ENCODE measurements at regions not wholly inside any gene's neighbourhood (a gene's known extent, or its start where the extent isn't known, plus 50 kb on each side); places are given as distances from the start of the nearest gene placed in this dataset.

DNA sequence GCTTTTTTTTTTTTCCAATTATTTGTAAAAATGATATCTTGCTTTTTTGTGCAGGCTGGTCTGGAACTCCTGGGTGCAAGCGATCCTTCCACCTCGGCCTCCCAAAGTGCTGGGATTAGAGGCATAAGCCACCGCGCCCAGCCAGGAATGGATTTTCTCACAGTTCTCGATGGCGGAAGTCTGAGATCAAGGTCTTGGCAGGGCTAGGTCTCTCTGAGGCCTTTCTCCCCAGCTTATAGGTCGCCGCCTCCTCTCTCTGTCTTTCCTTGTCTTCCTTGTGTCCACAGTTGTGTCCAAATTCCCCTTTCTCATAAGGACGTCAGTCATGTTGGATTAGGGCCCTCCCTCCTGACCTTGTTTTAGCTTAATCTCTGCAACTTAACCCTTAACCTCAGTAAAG, 200.5 kb downstream of the UQCRFS1 start (continued):
- TF ChIP-seq, protein P1, sequence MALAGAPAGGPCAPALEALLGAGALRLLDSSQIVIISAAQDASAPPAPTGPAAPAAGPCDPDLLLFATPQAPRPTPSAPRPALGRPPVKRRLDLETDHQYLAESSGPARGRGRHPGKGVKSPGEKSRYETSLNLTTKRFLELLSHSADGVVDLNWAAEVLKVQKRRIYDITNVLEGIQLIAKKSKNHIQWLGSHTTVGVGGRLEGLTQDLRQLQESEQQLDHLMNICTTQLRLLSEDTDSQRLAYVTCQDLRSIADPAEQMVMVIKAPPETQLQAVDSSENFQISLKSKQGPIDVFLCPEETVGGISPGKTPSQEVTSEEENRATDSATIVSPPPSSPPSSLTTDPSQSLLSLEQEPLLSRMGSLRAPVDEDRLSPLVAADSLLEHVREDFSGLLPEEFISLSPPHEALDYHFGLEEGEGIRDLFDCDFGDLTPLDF (CRISPR knock-in tag; IDR thresholded peaks at IDR 0.05) = no peak
- TF ChIP-seq TP53 (CRISPR knock-in tag; IDR thresholded peaks at IDR 0.05) = no peak
- no peak for TF ChIP-seq IRF2 (CRISPR knock-in tag; IDR thresholded peaks at IDR 0.05; ENCODE audit: borderline replicate concordance, low read depth)
- TF ChIP-seq, protein P2, sequence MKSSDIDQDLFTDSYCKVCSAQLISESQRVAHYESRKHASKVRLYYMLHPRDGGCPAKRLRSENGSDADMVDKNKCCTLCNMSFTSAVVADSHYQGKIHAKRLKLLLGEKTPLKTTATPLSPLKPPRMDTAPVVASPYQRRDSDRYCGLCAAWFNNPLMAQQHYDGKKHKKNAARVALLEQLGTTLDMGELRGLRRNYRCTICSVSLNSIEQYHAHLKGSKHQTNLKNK (CRISPR knock-in tag; IDR thresholded peaks at IDR 0.05) = no peak
- TF ChIP-seq, protein P3, sequence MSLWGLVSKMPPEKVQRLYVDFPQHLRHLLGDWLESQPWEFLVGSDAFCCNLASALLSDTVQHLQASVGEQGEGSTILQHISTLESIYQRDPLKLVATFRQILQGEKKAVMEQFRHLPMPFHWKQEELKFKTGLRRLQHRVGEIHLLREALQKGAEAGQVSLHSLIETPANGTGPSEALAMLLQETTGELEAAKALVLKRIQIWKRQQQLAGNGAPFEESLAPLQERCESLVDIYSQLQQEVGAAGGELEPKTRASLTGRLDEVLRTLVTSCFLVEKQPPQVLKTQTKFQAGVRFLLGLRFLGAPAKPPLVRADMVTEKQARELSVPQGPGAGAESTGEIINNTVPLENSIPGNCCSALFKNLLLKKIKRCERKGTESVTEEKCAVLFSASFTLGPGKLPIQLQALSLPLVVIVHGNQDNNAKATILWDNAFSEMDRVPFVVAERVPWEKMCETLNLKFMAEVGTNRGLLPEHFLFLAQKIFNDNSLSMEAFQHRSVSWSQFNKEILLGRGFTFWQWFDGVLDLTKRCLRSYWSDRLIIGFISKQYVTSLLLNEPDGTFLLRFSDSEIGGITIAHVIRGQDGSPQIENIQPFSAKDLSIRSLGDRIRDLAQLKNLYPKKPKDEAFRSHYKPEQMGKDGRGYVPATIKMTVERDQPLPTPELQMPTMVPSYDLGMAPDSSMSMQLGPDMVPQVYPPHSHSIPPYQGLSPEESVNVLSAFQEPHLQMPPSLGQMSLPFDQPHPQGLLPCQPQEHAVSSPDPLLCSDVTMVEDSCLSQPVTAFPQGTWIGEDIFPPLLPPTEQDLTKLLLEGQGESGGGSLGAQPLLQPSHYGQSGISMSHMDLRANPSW (CRISPR knock-in tag; conservative IDR thresholded peaks at IDR 0.05; ENCODE audit: low read depth) = no peak
- TF ChIP-seq NR3C1 (CRISPR knock-in tag; conservative IDR thresholded peaks at IDR 0.05; ENCODE audit: low read depth) = no peak
- no peak for TF ChIP-seq PRRX2 (CRISPR knock-in tag; IDR thresholded peaks at IDR 0.05)
- TF ChIP-seq, protein P4, sequence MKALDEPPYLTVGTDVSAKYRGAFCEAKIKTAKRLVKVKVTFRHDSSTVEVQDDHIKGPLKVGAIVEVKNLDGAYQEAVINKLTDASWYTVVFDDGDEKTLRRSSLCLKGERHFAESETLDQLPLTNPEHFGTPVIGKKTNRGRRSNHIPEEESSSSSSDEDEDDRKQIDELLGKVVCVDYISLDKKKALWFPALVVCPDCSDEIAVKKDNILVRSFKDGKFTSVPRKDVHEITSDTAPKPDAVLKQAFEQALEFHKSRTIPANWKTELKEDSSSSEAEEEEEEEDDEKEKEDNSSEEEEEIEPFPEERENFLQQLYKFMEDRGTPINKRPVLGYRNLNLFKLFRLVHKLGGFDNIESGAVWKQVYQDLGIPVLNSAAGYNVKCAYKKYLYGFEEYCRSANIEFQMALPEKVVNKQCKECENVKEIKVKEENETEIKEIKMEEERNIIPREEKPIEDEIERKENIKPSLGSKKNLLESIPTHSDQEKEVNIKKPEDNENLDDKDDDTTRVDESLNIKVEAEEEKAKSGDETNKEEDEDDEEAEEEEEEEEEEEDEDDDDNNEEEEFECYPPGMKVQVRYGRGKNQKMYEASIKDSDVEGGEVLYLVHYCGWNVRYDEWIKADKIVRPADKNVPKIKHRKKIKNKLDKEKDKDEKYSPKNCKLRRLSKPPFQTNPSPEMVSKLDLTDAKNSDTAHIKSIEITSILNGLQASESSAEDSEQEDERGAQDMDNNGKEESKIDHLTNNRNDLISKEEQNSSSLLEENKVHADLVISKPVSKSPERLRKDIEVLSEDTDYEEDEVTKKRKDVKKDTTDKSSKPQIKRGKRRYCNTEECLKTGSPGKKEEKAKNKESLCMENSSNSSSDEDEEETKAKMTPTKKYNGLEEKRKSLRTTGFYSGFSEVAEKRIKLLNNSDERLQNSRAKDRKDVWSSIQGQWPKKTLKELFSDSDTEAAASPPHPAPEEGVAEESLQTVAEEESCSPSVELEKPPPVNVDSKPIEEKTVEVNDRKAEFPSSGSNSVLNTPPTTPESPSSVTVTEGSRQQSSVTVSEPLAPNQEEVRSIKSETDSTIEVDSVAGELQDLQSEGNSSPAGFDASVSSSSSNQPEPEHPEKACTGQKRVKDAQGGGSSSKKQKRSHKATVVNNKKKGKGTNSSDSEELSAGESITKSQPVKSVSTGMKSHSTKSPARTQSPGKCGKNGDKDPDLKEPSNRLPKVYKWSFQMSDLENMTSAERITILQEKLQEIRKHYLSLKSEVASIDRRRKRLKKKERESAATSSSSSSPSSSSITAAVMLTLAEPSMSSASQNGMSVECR (CRISPR knock-in tag; IDR thresholded peaks at IDR 0.05; ENCODE audit: borderline replicate concordance) = no peak
- TF ChIP-seq, protein P5, sequence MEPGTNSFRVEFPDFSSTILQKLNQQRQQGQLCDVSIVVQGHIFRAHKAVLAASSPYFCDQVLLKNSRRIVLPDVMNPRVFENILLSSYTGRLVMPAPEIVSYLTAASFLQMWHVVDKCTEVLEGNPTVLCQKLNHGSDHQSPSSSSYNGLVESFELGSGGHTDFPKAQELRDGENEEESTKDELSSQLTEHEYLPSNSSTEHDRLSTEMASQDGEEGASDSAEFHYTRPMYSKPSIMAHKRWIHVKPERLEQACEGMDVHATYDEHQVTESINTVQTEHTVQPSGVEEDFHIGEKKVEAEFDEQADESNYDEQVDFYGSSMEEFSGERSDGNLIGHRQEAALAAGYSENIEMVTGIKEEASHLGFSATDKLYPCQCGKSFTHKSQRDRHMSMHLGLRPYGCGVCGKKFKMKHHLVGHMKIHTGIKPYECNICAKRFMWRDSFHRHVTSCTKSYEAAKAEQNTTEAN (CRISPR knock-in tag; IDR thresholded peaks at IDR 0.05) = no peak

DNA sequence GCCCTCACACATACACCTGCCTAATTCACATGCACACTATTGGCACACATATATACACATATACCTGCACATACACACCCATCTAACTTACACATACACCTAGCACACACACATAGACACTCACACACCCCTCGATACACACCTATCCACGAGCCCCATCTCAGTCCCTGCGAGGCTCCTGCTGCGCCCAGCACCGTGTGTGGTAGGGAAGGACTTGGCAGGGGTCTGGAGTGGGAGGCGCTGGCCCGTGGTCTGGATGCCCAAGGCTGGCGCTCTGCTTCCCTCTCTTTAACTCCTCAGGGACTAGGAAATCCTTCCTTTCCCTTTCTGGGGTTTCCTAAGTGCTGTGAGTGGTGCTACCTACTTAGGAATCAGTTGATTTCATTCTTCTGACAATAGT, 202.7 kb downstream of the UQCRFS1 start:
- H3K4me1 Mint-ChIP-seq = peaks cover 19% of the 10 kb centered on the region
- CTCF ChIA-PET = no interaction called here
- peaks cover 7% of the 10 kb centered on the region for H3K27me3 Mint-ChIP-seq (ENCODE audit: low read depth)
- ATAC-seq = no peak
- no peak overlapping the region for H3K4me3 Mint-ChIP-seq
- H3K36me3 Mint-ChIP-seq = no peaks in the 10 kb centered on the region
- no peak for DNase-seq (ENCODE audit: low spot score)
- POLR2A ChIA-PET = no interaction called here
- H3K9me3 Mint-ChIP-seq = no peaks in the 10 kb centered on the region
- H3K27ac Mint-ChIP-seq = no peak overlapping the region
- TF ChIP-seq, protein P6, sequence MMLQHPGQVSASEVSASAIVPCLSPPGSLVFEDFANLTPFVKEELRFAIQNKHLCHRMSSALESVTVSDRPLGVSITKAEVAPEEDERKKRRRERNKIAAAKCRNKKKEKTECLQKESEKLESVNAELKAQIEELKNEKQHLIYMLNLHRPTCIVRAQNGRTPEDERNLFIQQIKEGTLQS (CRISPR knock-in tag; conservative IDR thresholded peaks at IDR 0.05) = no peak
- TF ChIP-seq MXD4 (CRISPR knock-in tag; IDR thresholded peaks at IDR 0.05; ENCODE audit: borderline replicate concordance) (no peak), TP53 (CRISPR knock-in tag; IDR thresholded peaks at IDR 0.05) (no peak), RELA (CRISPR knock-in tag; IDR thresholded peaks at IDR 0.05; ENCODE audit: borderline replicate concordance) (no peak), NR2C2 (CRISPR knock-in tag; IDR thresholded peaks at IDR 0.05) (no peak), EMX1 (CRISPR knock-in tag; IDR thresholded peaks at IDR 0.05) (no peak), ZNF317 (CRISPR knock-in tag; IDR thresholded peaks at IDR 0.05; ENCODE audit: borderline replicate concordance, low read depth) (no peak), GRHL2 (CRISPR knock-in tag; IDR thresholded peaks at IDR 0.05; ENCODE audit: insufficient replicate concordance, severe bottlenecking) (no peak)
- TF ChIP-seq, protein P7, sequence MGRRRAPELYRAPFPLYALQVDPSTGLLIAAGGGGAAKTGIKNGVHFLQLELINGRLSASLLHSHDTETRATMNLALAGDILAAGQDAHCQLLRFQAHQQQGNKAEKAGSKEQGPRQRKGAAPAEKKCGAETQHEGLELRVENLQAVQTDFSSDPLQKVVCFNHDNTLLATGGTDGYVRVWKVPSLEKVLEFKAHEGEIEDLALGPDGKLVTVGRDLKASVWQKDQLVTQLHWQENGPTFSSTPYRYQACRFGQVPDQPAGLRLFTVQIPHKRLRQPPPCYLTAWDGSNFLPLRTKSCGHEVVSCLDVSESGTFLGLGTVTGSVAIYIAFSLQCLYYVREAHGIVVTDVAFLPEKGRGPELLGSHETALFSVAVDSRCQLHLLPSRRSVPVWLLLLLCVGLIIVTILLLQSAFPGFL (CRISPR knock-in tag; IDR thresholded peaks at IDR 0.05; ENCODE audit: borderline replicate concordance) = no peak
- TF ChIP-seq, protein P8, sequence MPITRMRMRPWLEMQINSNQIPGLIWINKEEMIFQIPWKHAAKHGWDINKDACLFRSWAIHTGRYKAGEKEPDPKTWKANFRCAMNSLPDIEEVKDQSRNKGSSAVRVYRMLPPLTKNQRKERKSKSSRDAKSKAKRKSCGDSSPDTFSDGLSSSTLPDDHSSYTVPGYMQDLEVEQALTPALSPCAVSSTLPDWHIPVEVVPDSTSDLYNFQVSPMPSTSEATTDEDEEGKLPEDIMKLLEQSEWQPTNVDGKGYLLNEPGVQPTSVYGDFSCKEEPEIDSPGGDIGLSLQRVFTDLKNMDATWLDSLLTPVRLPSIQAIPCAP (CRISPR knock-in tag; IDR thresholded peaks at IDR 0.05) = no peak
- TF ChIP-seq, protein P9, sequence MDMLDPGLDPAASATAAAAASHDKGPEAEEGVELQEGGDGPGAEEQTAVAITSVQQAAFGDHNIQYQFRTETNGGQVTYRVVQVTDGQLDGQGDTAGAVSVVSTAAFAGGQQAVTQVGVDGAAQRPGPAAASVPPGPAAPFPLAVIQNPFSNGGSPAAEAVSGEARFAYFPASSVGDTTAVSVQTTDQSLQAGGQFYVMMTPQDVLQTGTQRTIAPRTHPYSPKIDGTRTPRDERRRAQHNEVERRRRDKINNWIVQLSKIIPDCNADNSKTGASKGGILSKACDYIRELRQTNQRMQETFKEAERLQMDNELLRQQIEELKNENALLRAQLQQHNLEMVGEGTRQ (CRISPR knock-in tag; IDR thresholded peaks at IDR 0.05) = no peak

All from WTC11 (cell line).